ENCODE measurements at regions not wholly inside any gene's neighbourhood (a gene's known extent, or its start where the extent isn't known, plus 50 kb on each side); places are given as distances from the start of the nearest gene placed in this dataset.
A peak's percentile ranks its signal among the peaks of the same experiment; 100 is the strongest.

DNA sequence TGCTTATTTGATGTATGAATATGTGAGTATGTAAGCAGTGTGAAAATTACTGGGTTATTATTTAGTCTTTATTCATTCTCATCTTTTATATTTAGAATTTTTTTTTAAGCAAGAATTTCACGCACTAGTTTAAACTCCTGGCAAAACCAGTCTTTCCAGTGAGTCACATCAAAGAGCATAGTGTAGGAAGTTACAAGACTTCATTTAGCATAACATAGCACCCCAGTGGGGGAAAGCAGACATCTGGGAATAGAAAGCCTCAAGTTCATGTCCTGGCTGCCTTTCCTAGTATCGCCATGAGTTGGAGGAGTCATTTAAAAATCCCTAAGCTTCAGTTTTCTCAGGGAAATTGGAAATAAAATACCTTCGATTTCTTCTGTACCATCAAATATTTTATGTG lies 408.3 kb downstream of the NUP35 start:
- Histone ChIP-seq H3K4me3 (ENCODE audit: severe bottlenecking) (no peak overlapping the region), H3K4me1 (ENCODE audit: insufficient read depth, poor library complexity, severe bottlenecking) (peaks cover 3% of the 10 kb centered on the region), H3K9me3 (ENCODE audit: severe bottlenecking) (no peaks in the 10 kb centered on the region), H3K36me3 (ENCODE audit: low read depth) (no peaks in the 10 kb centered on the region), H3K27me3 (ENCODE audit: insufficient read depth, poor library complexity, severe bottlenecking) (peaks cover 3% of the 10 kb centered on the region), H3K27ac (ENCODE audit: poor library complexity, severe bottlenecking) (no peak overlapping the region)
- no peak for DNase-seq (ENCODE audit: low spot score)
- peak; percentile 66; the same call in 2 of the 3 replicates for ATAC-seq (ENCODE audit: low read depth)
- TF ChIP-seq, protein P1, sequence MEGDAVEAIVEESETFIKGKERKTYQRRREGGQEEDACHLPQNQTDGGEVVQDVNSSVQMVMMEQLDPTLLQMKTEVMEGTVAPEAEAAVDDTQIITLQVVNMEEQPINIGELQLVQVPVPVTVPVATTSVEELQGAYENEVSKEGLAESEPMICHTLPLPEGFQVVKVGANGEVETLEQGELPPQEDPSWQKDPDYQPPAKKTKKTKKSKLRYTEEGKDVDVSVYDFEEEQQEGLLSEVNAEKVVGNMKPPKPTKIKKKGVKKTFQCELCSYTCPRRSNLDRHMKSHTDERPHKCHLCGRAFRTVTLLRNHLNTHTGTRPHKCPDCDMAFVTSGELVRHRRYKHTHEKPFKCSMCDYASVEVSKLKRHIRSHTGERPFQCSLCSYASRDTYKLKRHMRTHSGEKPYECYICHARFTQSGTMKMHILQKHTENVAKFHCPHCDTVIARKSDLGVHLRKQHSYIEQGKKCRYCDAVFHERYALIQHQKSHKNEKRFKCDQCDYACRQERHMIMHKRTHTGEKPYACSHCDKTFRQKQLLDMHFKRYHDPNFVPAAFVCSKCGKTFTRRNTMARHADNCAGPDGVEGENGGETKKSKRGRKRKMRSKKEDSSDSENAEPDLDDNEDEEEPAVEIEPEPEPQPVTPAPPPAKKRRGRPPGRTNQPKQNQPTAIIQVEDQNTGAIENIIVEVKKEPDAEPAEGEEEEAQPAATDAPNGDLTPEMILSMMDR (IDR thresholded peaks at IDR 0.05; ENCODE audit: poor library complexity, severe bottlenecking), result no peak

DNA sequence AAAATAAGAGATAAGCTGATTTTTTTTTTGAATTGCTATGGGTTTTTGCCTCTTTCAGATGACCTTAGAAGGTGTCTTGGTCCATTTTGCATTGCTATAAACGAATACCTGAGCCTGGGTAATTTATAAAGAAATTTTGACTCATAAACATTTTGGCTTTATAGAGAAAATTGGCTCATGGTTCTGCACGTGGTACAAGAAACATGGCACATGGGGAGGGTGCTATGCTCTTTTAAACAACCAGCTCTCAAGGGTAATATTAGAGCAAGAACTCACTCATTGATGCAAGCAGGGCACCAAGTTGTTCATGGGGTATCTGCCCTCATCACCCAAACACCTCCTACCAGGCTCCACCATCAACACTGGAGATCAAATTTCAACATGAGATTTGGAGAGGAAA lies 408.8 kb downstream of the NUP35 start:
- Histone ChIP-seq H3K4me3 (ENCODE audit: severe bottlenecking) (no peak overlapping the region), H3K4me1 (ENCODE audit: insufficient read depth, poor library complexity, severe bottlenecking) (peaks cover 3% of the 10 kb centered on the region), H3K27ac (ENCODE audit: poor library complexity, severe bottlenecking) (no peak overlapping the region), H3K27me3 (ENCODE audit: insufficient read depth, poor library complexity, severe bottlenecking) (peaks cover 3% of the 10 kb centered on the region), H3K9me3 (ENCODE audit: severe bottlenecking) (no peaks in the 10 kb centered on the region), H3K36me3 (ENCODE audit: low read depth) (no peaks in the 10 kb centered on the region)
- ATAC-seq (ENCODE audit: low read depth) (no peak), DNase-seq (ENCODE audit: low spot score) (no peak)
- TF ChIP-seq, protein P1 (IDR thresholded peaks at IDR 0.05; ENCODE audit: poor library complexity, severe bottlenecking), result no peak

DNA sequence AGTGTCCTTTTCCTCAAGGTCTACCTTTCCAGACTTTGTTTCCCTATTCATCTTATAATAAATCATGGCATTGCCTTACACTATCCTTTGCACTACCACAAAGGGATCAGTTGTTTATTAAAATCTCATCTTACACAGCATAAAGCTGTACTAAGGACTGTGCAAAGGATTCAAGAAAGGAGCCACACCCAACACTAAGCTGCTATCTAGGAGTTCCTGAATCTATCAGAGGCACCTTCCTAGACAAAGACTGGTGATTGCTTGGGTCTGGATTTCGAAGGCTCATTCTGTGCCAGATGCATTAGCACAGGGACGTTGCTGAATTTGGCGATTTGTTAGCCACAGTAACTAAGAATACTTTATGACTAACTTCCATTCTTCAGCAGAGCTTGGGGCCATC lies 412.0 kb downstream of the NUP35 start:
- Histone ChIP-seq H3K4me1 (ENCODE audit: insufficient read depth, poor library complexity, severe bottlenecking) (peaks cover 3% of the 10 kb centered on the region), H3K27me3 (ENCODE audit: insufficient read depth, poor library complexity, severe bottlenecking) (peaks cover 3% of the 10 kb centered on the region), H3K27ac (ENCODE audit: poor library complexity, severe bottlenecking) (no peak overlapping the region), H3K36me3 (ENCODE audit: low read depth) (no peaks in the 10 kb centered on the region), H3K4me3 (ENCODE audit: severe bottlenecking) (no peak overlapping the region), H3K9me3 (ENCODE audit: severe bottlenecking) (no peaks in the 10 kb centered on the region)
- no peak for DNase-seq (ENCODE audit: low spot score)
- TF ChIP-seq, protein P1 (IDR thresholded peaks at IDR 0.05; ENCODE audit: poor library complexity, severe bottlenecking), result no peak
- no peak for ATAC-seq (ENCODE audit: low read depth)

DNA sequence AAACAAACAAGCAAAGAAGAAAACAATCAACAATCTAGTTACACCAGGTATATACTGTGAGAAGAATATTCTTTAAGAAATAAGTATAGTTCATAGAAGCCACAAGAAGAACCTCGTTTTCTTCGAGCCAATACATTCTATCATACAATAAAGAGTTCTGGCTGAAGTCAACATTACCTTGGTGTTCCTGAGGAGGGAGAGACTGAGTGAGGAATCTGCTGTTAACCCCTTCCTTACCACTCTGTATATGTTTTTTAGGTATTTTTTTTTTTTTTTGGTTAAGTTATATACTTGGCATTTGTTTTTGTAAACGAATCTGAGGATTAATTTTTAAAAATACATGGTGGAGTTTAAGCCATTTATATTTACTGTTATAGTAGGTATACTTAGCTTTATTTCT lies 412.5 kb downstream of the NUP35 start:
- peaks cover 3% of the 10 kb centered on the region for H3K27me3 ChIP-seq (ENCODE audit: insufficient read depth, poor library complexity, severe bottlenecking)
- peaks cover 3% of the 10 kb centered on the region for H3K4me1 ChIP-seq (ENCODE audit: insufficient read depth, poor library complexity, severe bottlenecking)

DNA sequence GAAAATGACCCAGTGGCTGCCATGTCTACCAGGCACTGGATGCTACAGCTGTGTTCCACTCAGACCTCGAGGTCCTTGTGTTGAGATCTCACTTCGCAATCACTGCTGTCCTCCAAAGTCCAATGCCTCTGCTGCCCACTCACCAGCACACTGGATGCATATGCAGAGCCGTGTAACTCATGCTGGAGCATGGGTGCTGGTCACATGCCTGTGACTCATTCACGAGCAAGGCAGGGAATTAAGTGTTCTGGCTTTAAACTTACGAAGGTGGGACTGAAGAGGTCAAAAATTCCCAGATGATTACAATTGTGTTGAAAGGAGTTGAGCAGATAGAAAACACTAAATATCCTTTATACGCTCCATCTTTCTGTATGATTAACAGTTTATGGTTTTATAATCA lies 417.5 kb downstream of the NUP35 start:
- no peaks in the 10 kb centered on the region for H3K9me3 ChIP-seq (ENCODE audit: severe bottlenecking)
- DNase-seq (ENCODE audit: low spot score) (peak; percentile 34), ATAC-seq (ENCODE audit: low read depth) (peak; percentile 87; the same call in 2 of the 3 replicates)
- no peaks in the 10 kb centered on the region for H3K4me1 ChIP-seq (ENCODE audit: insufficient read depth, poor library complexity, severe bottlenecking)
- H3K4me3 ChIP-seq (ENCODE audit: severe bottlenecking), result no peak overlapping the region
- no peaks in the 10 kb centered on the region for H3K36me3 ChIP-seq (ENCODE audit: low read depth)
- TF ChIP-seq, protein P1 (IDR thresholded peaks at IDR 0.05; ENCODE audit: poor library complexity, severe bottlenecking), result no peak
- H3K27me3 ChIP-seq (ENCODE audit: insufficient read depth, poor library complexity, severe bottlenecking), result no peaks in the 10 kb centered on the region
- no peak overlapping the region for H3K27ac ChIP-seq (ENCODE audit: poor library complexity, severe bottlenecking)

More for the DNA sequence above, 412.5 kb downstream of the NUP35 start:
- Histone ChIP-seq H3K36me3 (ENCODE audit: low read depth) (no peaks in the 10 kb centered on the region), H3K27ac (ENCODE audit: poor library complexity, severe bottlenecking) (no peak overlapping the region), H3K4me3 (ENCODE audit: severe bottlenecking) (no peak overlapping the region), H3K9me3 (ENCODE audit: severe bottlenecking) (no peaks in the 10 kb centered on the region)
- TF ChIP-seq, protein P1 (IDR thresholded peaks at IDR 0.05; ENCODE audit: poor library complexity, severe bottlenecking), result no peak
- ATAC-seq (ENCODE audit: low read depth) (no peak), DNase-seq (ENCODE audit: low spot score) (no peak)
